Activated CD4-positive, CD25-positive, alpha-beta regulatory T cell treated with anti-CD3 and anti-CD28 coated beads, Interleukin-2, amount 50 U/mL, for 24 hours (primary cell): ENCODE measurements at regions not wholly inside any gene's neighbourhood (a gene's known extent, or its start where the extent isn't known, plus 50 kb on each side); places are given as distances from the start of the nearest gene placed in this dataset.

Experiments used
- ATAC-seq, 2 donors: fragments of 150-1000 bp; cut with Tn5 transposase; one replicate each; pipeline ENCODE4 v1.10.0; 2021; ENCODE audit warnings: mild to moderate bottlenecking in 1 of 2, moderate library complexity in 1 of 2

DNA sequence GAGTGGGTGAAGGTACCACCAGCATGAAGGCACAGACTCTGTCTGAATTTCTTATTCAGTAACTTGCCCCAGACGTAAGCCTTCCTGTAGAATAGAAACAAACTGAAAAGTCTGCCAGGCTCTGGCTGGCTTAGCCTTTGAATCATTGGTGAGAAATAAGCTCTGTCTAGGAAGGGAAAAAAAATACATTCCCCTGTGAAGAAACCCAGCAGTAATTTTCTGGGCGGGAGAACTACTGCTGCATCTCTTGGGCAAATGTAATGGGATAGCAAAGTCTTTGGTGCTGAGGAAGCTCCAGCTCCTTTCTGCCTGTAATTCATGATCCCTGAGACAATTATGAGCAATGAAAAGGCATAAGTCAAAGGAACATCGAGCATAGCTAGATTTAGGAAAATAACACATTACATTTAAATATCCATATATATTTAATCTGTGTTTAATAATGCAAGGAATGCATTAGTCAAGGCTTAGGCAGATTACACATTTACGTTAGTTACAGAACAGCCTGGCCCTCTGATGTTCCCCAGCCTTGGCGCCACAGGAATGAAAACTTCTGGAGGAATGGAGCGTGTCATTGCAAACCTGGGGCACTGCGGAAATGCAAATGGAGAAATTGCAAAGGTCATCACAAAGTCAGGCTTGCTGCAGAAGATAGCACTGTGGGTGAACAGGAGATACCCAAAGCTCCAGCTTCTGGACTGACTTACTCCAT is 216.3 kb upstream of the CAMK1G start:
- ATAC-seq, result no peak

DNA sequence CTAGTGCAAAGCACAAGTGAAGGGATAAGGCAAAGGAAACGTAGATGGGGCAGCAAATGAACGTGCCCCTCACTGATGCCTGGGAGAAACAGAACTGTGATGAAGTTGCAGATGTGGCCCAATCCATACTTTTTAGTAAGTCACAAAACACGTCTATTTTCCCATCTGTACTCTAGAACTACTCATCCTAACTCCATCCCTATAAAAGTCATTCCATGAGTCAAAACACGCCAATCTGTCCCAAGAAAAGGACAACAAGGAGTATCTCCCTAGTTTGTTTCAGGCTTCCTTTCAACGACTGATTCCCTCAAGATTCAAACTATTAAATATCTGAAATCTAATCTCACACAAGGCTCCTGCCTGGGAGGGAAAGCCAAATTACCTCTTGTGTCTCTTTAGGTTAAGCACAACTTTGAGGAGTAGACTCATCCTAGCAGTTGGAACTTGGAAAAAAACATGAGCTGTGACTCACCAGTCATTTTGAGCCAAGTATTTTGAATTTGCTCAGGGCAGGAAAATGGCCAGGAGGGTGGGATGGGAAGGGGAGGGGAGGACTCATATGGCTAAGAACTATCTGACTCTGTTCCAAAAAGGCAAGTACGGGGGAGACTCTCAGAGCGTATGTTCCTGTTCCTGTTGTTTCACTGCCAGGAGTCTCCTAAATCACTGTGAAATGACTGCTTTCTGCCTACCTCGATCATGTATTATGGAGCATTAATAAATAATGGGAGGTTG is 214.5 kb upstream of the CAMK1G start:
- no peak for ATAC-seq

DNA sequence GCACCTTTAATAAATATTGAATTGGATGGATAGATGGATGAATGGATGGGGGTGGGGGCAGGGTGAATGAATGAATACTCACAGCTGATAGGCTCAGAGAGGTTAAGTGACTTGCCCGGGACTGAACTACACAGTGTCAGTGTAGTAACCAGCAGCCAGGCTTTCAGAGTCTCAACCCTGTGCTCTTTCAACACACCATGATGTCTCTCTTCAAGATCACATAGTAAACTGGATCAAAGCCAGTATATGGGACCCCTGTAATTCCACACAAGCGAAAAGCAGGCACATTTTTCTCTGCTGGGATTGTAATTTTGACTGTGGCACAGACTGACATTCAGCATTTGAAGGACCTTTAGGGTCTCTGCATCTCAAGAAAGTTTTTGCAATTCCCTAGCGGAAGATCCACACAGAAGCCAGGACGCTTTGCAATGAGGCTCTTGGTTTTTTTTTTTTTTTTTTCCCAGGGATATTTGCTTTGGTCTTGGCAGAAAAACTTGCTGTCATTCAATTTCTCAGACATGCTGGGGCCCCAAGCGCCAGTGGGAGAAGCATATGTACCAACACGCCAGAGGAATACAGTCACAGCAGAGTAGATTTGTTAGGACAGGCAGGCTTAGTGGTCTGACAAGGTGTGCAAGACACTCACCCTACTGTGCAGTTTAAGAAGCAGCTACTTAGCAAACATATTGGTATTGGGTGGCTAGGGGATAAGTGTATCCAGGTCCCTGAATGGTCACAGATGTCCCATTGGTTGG is 213.1 kb upstream of the CAMK1G start:
- no peak for ATAC-seq

DNA sequence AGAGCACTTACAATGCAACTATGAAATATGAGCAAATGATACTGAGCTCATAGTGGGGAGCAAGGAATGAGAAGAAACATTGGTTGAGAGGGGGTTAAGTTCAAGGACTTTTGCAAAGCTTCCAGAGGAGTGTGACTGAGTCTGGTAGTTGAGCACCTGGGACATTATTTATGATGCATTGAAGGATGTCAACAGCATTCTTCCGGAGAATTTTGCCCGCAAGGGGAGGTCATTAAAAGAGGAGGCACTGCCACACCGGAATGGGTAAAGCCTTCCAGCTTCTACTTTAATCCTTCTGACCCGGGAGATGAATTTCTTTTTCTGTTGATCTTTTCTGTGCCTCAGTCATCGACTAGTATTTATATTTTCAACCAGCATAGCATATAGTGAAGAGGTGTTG is 208.4 kb upstream of the CAMK1G start:
- ATAC-seq, result no peak

DNA sequence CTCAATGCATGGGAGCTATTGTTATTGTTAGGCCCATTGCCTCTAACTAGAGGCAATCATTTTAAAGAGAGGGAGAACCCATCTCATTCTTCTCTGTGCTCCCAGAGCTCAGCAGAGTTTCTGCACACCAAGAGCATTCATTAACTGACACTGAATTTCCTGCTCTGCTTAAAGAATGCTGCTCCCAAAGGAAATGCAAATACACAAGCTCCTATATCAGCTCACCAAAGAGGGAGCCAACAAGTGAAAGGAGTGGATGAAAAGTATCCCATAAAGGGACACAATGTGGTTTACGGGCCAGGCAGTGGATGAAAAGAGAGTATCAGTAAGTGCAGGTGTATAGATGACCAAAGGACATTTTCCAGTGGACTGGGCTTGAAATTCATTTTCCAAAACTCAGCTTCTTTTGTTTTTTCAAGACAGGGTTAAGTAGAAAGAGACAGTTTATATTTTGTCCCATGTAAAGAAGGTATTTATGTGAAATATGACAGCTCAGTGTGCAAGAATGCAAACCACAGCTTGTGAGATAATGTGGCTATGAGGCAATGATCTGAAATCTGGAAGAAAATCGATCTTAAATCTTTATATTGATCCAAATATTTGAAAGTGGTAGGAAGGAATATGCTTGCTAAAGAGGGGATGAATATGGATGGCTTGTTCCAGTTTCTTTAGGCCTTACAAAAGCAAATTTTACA is 207.7 kb upstream of the CAMK1G start:
- ATAC-seq, result no peak

DNA sequence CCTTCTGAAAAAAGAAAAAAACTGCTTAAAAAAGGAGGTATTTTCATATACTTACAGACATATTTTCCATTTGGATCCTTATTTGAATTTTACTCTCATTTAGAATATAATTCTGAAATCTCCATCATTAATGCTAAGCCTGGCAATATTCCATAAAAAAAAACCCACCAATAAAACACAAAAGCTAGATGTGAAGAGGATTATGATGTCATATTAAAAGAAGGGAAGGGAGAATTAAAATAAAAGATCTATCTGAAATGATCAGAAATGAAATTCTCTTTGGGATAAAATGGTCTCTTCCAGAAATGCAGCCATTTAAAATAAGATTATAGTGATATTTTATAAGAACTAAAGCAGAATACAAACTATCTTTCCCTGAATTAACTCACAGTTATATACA is 206.7 kb upstream of the CAMK1G start:
- ATAC-seq, result no peak

DNA sequence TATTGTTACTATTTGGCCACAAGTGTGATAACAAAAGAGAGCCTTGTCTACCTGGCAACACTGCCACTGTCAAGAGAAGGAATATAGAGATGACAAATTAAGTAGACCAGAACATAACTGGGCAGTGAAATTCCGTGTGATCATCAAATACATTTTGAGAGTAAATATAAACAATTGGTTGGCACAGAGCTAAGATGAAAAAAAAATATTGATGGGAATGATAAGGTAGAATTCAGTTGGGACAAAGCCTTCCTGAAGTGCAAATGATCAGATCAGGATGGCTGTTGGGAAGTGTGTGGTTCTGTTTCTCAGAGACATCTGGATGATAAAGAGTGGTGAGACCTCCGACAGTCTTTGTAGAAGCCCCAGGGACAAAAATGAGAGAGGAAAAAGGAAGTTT is 205.5 kb upstream of the CAMK1G start:
- ATAC-seq, result no peak

DNA sequence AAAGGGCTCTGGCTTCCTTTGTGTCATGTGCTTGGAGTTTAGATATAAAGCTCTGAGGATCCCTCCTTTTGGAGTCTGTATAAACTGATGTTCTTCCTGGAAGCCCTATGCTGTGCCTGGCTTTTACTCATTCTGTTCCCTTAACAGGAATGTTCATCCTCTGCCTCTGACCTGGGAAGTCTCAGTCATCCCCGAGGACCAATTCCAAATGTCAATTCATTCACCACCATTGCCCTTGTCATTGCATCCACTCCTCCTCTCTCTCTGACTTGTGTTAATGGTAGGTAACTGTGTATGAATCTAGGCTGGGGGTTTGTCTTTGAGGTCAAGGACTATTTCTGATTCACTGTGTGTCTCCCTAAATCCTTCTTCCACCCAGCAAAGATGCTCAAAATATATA is 204.2 kb upstream of the CAMK1G start:
- no peak for ATAC-seq

DNA sequence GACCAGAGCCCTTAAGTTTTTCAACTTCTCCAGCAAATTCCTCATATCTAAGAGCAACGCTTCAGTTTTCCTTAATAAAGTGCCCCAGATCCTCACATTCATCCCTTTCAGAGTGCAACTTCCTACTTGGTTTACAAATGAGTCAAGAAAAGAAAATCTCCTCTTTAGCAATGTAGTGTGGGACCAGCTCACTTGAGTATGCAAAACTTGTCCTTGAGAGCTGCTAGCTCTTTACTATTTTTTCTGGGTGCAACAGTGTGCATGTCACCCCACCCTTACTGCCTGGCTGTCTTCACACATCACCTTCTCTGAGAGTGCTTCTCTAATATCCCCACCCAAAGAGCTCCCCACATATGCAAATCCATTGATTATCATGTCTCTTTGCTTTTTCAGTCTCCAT is 203.1 kb upstream of the CAMK1G start:
- ATAC-seq, result no peak

DNA sequence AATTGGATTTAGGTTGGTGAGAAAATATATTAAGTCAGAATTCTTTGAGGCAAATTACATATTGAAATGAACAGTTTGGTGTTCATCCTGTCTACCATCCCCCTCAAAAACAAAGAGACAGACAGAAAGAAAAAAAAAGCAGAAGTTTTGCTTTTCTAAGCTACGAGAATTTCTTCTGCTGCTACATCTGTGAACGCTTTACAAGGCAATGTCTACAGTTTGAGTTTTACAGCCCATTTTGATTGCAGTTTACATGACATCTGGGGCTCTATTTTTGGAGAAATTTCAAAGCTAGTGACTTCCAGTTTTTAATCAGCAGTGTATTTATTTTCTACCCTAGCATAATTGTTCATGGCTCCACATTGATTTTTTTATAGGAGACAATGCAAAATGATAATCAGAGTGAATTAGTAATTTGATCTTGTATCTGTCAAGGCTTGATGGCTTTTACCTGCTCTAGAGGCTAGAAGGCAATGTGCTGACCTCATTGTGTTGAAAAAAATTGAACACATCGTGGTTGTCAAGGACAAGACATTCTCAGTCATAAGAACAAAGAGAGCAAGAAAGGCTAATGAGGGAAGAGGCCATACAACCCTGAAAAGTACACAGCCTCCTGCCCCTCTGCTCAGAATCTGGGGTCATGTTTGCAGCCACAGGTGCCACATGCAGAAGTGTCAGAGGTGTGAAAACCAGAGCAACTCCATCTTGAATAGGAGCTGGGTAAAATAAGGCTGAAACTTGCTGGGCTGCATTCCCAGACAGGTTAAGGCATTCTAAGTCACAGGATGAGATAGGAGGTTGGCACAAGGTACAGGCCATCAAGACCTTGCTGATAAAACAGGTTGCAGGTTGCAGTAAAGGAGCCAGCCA is 201.0 kb upstream of the CAMK1G start:
- no peak for ATAC-seq

DNA sequence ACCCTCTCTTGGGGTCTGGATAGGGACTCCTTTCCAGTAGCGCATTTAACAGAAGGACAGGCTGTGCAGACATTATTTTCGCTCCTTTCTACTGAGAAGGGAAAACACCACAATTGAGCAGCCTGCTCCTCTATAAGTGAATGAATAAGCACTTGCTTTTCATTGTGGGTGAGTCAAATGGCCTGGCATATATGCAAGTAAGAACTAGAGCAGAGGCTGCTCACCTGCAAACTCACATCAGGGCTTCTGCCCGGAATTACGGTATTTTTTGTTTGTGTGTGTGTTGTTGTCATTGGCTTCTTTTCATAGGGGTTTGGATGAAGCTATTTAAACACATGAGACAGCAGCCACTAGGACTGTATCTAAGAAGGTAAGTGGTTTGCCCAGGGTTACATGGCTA is 200.1 kb upstream of the CAMK1G start:
- no peak for ATAC-seq

DNA sequence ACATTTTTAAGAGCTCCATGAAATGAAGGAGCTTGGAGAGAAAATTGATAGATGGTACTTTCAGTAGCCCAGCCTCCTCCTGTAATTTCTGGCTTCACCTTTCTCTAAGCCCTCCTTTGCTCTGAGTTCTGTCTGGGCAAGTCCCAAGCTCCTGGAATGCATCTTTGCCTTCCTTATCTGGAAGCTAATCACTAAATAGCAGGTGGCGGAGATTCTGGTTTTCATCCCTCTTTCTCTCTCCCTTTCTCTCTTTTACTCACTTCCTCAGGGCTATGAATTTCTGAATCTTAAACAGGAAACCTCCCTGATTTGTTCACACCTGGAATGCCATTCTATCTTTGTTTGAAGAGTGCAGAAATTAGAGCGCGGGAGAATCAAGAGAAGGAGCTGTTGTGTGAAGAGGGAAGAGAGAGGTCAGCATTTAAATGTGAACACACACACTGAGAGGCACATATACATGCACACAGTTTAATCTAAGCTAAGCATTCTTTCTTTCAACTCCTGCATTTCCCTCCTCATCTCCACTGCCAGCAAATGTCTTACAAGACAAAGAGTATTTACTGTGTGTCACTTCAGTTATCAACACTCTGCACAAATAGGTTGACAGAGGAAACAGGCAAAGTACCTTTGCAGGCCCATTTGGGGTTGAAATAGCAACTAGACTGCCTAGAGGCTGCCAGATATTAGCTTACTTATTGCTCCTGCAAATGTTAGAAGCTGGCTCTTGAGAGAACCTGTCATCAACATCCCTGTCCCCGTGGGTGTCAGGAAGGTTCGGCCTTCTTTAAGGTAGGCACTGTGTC is 199.4 kb upstream of the CAMK1G start:
- ATAC-seq, result no peak

DNA sequence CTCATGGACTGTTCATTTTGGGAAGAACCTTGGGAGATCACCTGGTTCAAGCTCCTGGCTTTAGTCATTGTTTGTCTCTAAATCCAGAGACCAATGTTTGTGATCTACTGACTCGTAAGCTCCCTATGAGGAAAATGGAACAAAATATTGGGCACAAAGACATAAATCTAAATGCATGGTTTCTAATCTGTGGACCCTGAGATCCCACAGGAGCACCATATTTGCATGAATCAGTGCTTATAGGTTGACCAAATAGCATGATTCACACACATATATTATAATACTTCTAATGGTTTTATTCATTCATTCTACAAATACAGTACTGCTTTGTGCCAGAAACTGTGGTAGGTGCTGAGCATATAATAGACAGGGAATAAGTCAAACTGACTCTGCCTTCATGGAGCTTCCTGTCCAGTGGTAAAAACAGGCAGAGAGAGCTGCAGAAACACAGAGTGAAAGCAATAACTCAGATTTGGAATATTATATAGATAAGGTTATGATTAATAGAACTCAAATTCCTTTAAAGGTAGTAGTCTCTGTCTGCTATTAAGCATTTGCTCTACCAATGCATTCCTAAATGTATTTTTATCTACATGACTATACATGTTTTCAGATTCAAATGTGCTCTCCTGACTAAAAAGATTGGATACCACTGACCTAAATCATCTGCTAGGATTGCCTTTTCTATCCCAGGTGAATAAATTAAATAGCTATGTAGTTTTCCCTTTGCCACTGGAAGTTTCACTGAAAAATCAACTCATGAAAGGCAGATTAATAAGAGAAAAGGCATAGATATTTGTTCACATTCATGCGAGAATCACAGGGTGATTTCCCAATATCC is 198.6 kb upstream of the CAMK1G start:
- no peak for ATAC-seq

DNA sequence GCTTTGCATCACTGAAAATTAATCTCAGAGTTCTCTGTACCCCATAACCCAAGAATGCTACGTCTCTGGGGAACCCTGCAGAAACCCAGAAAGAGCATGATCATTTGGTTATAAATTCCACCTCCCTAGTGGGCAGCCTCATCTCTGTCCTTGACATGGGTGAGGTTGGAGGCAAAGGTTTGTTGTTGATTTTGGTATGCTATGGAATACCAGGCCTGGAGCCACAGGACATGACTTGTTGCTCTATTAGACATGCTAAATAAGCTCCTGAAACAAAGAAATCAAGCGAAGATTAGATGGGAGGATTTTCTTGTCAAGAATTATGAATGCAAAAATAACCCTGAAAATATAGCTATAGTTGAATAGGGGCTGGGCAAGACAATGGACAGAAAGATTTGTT is 197.4 kb upstream of the CAMK1G start:
- ATAC-seq, result no peak

DNA sequence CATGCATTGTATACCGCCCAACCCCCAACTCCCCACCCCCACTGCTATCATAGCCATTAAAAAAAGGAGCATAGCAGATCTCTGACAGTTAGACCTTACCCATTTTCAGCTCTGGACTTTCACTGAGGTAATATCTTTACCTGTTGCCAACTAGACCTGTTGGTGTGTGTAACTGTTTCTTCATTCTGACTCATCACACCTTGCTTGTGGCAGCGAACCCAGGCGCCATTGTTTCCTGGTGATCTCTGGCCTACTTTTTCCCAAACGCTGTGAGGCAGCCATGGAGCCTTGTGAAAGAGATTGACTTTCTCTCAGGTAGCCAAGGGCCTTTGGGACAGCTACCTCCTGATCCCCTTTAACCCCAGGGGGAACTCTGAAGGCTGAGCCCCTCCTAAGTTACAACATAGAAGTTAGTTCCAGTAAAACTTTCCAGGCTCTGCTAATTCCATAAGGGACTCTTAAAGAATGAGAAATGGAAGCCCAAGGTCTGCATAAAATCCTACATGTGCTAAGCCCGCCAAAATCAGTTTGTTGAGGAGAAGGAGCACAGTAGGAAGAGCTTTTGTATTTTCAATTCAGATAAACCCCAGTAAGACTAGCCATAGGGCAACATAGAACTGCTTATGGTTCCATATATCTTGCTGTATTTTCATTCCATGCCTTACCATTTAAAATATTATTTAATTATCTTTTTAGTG is 196.1 kb upstream of the CAMK1G start:
- ATAC-seq, result no peak

DNA sequence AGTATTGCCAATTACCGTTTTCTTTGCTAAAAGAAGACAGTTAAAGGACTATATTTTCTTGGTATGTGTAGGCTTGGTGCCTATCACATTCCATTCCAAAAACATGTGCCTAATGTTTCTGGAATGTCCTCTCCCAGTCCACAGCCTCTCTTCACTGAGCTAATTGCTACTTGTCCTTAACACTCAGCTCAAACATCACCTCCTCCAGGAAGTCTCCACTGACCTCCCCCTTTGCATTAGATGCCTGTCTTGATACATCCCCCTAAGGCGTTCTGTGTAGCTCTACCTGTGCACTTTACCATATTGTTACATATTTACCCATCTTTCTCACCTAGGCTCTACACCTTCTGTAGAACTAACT is 195.6 kb upstream of the CAMK1G start:
- no peak for ATAC-seq

DNA sequence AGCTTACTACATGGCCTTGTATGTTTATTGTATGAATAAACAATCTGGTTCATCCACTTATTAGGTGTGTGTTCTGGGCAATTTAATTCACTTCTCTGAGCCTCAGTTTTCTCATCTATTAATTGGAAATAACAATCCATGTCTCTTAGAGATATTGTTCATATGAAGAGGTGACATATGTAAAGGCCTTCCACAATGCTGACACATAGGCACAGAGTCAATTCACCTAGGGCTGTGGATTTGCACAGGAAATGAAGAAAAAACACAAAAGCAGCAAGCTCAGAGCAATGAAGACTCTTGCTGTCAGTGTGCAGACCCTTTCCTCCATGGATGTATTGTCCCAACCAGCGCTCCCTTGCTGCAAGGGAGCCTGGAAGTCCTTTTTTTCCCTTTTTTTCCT is 195.2 kb upstream of the CAMK1G start:
- no peak for ATAC-seq

DNA sequence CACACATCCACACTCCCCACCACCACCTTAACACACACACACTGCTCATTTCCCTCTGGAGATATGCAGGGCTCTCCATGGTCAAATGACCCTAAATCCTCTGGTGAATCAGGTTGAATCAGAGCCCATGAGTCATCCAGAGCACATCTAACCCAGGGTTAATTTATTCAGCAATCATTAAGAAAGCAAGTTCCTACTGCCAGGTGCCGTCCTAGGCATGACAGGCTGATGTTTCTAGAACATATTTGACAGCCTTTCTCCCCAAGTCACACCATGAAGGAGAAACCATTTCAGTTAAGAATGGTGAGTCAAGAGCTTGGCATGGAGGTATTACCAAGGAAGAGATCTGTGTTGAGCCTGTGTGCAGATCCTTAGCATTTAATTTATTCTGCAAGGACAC is 194.3 kb upstream of the CAMK1G start:
- ATAC-seq, result no peak

DNA sequence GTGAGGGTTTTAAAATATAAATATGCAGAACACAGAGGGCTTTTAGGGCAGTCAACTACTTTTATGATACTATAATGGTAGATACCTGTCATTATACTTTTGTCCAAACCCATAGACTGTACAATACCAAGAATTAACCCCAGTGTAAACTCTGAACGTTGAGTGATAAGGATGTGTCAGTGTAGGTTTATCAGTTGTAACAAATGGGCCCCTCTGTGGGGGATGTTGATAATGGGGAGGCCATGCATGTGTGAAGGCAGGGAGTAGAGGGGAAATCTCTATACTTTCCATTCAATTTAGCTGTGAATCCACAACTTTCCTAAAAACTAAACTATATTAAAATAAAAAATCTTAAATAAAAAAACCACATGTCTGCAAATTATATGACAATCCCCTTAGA is 193.5 kb upstream of the CAMK1G start:
- ATAC-seq, result no peak

DNA sequence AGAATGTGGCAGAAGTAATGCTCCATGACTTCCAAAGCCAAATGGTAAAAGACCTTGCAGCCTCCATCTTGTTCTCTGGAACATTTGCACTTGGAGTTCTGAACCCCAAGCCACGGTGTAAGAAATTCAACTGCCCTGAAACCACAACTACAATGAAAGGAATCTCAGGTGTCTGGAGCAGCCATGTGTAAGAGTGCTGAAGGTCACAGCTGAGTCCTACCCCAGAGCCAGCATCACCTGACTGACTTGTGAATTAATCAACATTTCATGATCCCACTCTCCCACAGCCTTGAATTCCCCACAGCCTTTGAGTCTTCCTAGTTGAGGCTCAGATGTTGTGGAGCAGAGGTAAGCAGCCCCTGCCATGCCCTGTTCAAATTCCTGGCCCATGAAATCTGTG is 192.8 kb upstream of the CAMK1G start:
- no peak for ATAC-seq
